ENCODE measurements at regions not wholly inside any gene's neighbourhood (a gene's known extent, or its start where the extent isn't known, plus 50 kb on each side); places are given as distances from the start of the nearest gene placed in this dataset.

- no CpG with 5 or more reads among the region's 2 CpGs for WGBS, 2 donors (ENCODE audit: extremely low coverage in 2 of 2, insufficient read length in 2 of 2, insufficient replicate concordance in 1 of 2)
- Histone ChIP-seq H3K27me3 (ENCODE audit: control insufficient read depth in 3 of 3, insufficient read depth in 3 of 3, low read depth in 1 of 3, low read length in 3 of 3) (no peaks in the 10 kb centered on the region), H3K9ac (ENCODE audit: low read depth, low read length, poor library complexity) (no peak overlapping the region), H4K91ac (ENCODE audit: low read depth, low read length, poor library complexity) (no peak overlapping the region), H4K8ac (ENCODE audit: low read depth, low read length) (no peak overlapping the region), H3K9me3 (replicated peaks in 1 of 2; ENCODE audit: control insufficient read depth in 2 of 2, insufficient read depth in 1 of 2, low read depth in 1 of 2, low read length in 2 of 2) (no peaks in the 10 kb centered on the region), H3K27ac (replicated peaks; ENCODE audit: low read length) (no peak overlapping the region), H2AK5ac (ENCODE audit: low read depth, low read length) (no peak overlapping the region), H2BK12ac (ENCODE audit: low read length) (no peak overlapping the region), H3K36me3 (replicated peaks in 1 of 2; ENCODE audit: control insufficient read depth in 2 of 2, insufficient read depth in 2 of 2, low read length in 2 of 2) (no peaks in the 10 kb centered on the region), H3K4me3 (ENCODE audit: low read length in 2 of 2) (no peak overlapping the region), H2BK15ac (ENCODE audit: low read length) (no peak overlapping the region), H3K4me2 (ENCODE audit: insufficient read depth, low read length, poor library complexity, severe bottlenecking) (no peak overlapping the region), H3K18ac (ENCODE audit: low read length) (no peak overlapping the region), H2BK5ac (ENCODE audit: low read length) (no peak overlapping the region), H3K4ac (ENCODE audit: low read length) (no peak overlapping the region), H2AFZ (ENCODE audit: low read length) (no peak overlapping the region), H3K14ac (ENCODE audit: low read length) (no peak overlapping the region), H3K79me1 (ENCODE audit: low read depth, low read length) (no peaks in the 10 kb centered on the region), H3K23ac (ENCODE audit: low read depth, low read length, poor library complexity) (no peak overlapping the region), H3K4me1 (ENCODE audit: control insufficient read depth in 2 of 2, insufficient read depth in 1 of 2, low read depth in 1 of 2, low read length in 2 of 2) (no peaks in the 10 kb centered on the region), H2BK120ac (ENCODE audit: low read depth, low read length) (no peak overlapping the region)
- no peak for DNase-seq (ENCODE audit: low spot score)
These were observed 1775.5 kb upstream of the CELF4 start for GRCh38 chr18:39341129-39341528.

GRCh38 chr18:39340418-39340817, 1774.8 kb upstream of the CELF4 start:
- no peaks in the 10 kb centered on the region for H3K4me1 ChIP-seq (ENCODE audit: control insufficient read depth in 2 of 2, insufficient read depth in 1 of 2, low read depth in 1 of 2, low read length in 2 of 2)
- no peak overlapping the region for H3K4me3 ChIP-seq (ENCODE audit: low read length in 2 of 2)
- no CpG with 5 or more reads among the region's 1 CpG for WGBS, 2 donors (ENCODE audit: extremely low coverage in 2 of 2, insufficient read length in 2 of 2, insufficient replicate concordance in 1 of 2)

GRCh38 chr18:39329496-39330275, 1764.1 kb upstream of the CELF4 start:
- no peak for DNase-seq (ENCODE audit: low spot score)
- Histone ChIP-seq H4K91ac (ENCODE audit: low read depth, low read length, poor library complexity) (no peak overlapping the region), H3K36me3 (replicated peaks in 1 of 2; ENCODE audit: control insufficient read depth in 2 of 2, insufficient read depth in 2 of 2, low read length in 2 of 2) (no peaks in the 10 kb centered on the region), H4K8ac (ENCODE audit: low read depth, low read length) (no peak overlapping the region), H3K14ac (ENCODE audit: low read length) (no peak overlapping the region), H2BK5ac (ENCODE audit: low read length) (no peak overlapping the region), H3K27me3 (ENCODE audit: control insufficient read depth in 3 of 3, insufficient read depth in 3 of 3, low read depth in 1 of 3, low read length in 3 of 3) (no peaks in the 10 kb centered on the region), H2BK15ac (ENCODE audit: low read length) (no peak overlapping the region), H3K4me3 (ENCODE audit: low read length in 2 of 2) (no peak overlapping the region), H3K9ac (ENCODE audit: low read depth, low read length, poor library complexity) (no peak overlapping the region), H3K4ac (ENCODE audit: low read length) (no peak overlapping the region), H2BK12ac (ENCODE audit: low read length) (no peak overlapping the region), H3K9me3 (replicated peaks in 1 of 2; ENCODE audit: control insufficient read depth in 2 of 2, insufficient read depth in 1 of 2, low read depth in 1 of 2, low read length in 2 of 2) (no peaks in the 10 kb centered on the region), H3K27ac (replicated peaks; ENCODE audit: low read length) (no peak overlapping the region), H2AFZ (ENCODE audit: low read length) (no peak overlapping the region), H3K4me2 (ENCODE audit: insufficient read depth, low read length, poor library complexity, severe bottlenecking) (no peak overlapping the region), H2BK120ac (ENCODE audit: low read depth, low read length) (no peak overlapping the region), H2AK5ac (ENCODE audit: low read depth, low read length) (no peak overlapping the region), H3K79me1 (ENCODE audit: low read depth, low read length) (no peaks in the 10 kb centered on the region), H3K4me1 (ENCODE audit: control insufficient read depth in 2 of 2, insufficient read depth in 1 of 2, low read depth in 1 of 2, low read length in 2 of 2) (peaks cover 0 to 3% of the 10 kb centered on the region in 2 donors), H3K23ac (ENCODE audit: low read depth, low read length, poor library complexity) (no peak overlapping the region), H3K18ac (ENCODE audit: low read length) (no peak overlapping the region)

More at GRCh38 chr18:39340418-39340817, 1774.8 kb upstream of the CELF4 start:
- no peaks in the 10 kb centered on the region for H3K9me3 ChIP-seq (replicated peaks in 1 of 2; ENCODE audit: control insufficient read depth in 2 of 2, insufficient read depth in 1 of 2, low read depth in 1 of 2, low read length in 2 of 2)
- H2AK5ac ChIP-seq (ENCODE audit: low read depth, low read length): no peak overlapping the region
- H3K27me3 ChIP-seq (ENCODE audit: control insufficient read depth in 3 of 3, insufficient read depth in 3 of 3, low read depth in 1 of 3, low read length in 3 of 3): no peaks in the 10 kb centered on the region
- H2AFZ ChIP-seq (ENCODE audit: low read length): no peak overlapping the region
- H3K14ac ChIP-seq (ENCODE audit: low read length): no peak overlapping the region
- no peak overlapping the region for H3K18ac ChIP-seq (ENCODE audit: low read length)
- H4K8ac ChIP-seq (ENCODE audit: low read depth, low read length): no peak overlapping the region
- H2BK15ac ChIP-seq (ENCODE audit: low read length): no peak overlapping the region
- no peak overlapping the region for H3K4me2 ChIP-seq (ENCODE audit: insufficient read depth, low read length, poor library complexity, severe bottlenecking)
- no peaks in the 10 kb centered on the region for H3K36me3 ChIP-seq (replicated peaks in 1 of 2; ENCODE audit: control insufficient read depth in 2 of 2, insufficient read depth in 2 of 2, low read length in 2 of 2)
- no peak overlapping the region for H2BK120ac ChIP-seq (ENCODE audit: low read depth, low read length)
- no peak overlapping the region for H4K91ac ChIP-seq (ENCODE audit: low read depth, low read length, poor library complexity)
- H3K9ac ChIP-seq (ENCODE audit: low read depth, low read length, poor library complexity): no peak overlapping the region
- H3K4ac ChIP-seq (ENCODE audit: low read length): no peak overlapping the region
- H2BK12ac ChIP-seq (ENCODE audit: low read length): no peak overlapping the region
- no peak overlapping the region for H2BK5ac ChIP-seq (ENCODE audit: low read length)
- no peak overlapping the region for H3K23ac ChIP-seq (ENCODE audit: low read depth, low read length, poor library complexity)
- H3K27ac ChIP-seq (replicated peaks; ENCODE audit: low read length): no peak overlapping the region
- DNase-seq (ENCODE audit: low spot score): no peak
- no peaks in the 10 kb centered on the region for H3K79me1 ChIP-seq (ENCODE audit: low read depth, low read length)

- no peaks in the 10 kb centered on the region for H3K27me3 ChIP-seq (ENCODE audit: control insufficient read depth in 3 of 3, insufficient read depth in 3 of 3, low read depth in 1 of 3, low read length in 3 of 3)
- H3K9me3 ChIP-seq (replicated peaks in 1 of 2; ENCODE audit: control insufficient read depth in 2 of 2, insufficient read depth in 1 of 2, low read depth in 1 of 2, low read length in 2 of 2): no peaks in the 10 kb centered on the region
- H3K27ac ChIP-seq (replicated peaks; ENCODE audit: low read length): no peak overlapping the region
- DNase-seq (ENCODE audit: low spot score): no peak
- no peak overlapping the region for H3K14ac ChIP-seq (ENCODE audit: low read length)
- H3K9ac ChIP-seq (ENCODE audit: low read depth, low read length, poor library complexity): no peak overlapping the region
- no peak overlapping the region for H3K4ac ChIP-seq (ENCODE audit: low read length)
- H4K8ac ChIP-seq (ENCODE audit: low read depth, low read length): no peak overlapping the region
- no peak overlapping the region for H4K91ac ChIP-seq (ENCODE audit: low read depth, low read length, poor library complexity)
- H2BK12ac ChIP-seq (ENCODE audit: low read length): no peak overlapping the region
- H3K4me1 ChIP-seq (ENCODE audit: control insufficient read depth in 2 of 2, insufficient read depth in 1 of 2, low read depth in 1 of 2, low read length in 2 of 2): peaks cover 0 to 3% of the 10 kb centered on the region in 2 donors
- H3K4me2 ChIP-seq (ENCODE audit: insufficient read depth, low read length, poor library complexity, severe bottlenecking): no peak overlapping the region
- WGBS, 2 donors (ENCODE audit: extremely low coverage in 2 of 2, insufficient read length in 2 of 2, insufficient replicate concordance in 1 of 2): no CpG with 5 or more reads among the region's 2 CpGs
- no peaks in the 10 kb centered on the region for H3K36me3 ChIP-seq (replicated peaks in 1 of 2; ENCODE audit: control insufficient read depth in 2 of 2, insufficient read depth in 2 of 2, low read length in 2 of 2)
- H2AFZ ChIP-seq (ENCODE audit: low read length): no peak overlapping the region
- H2BK15ac ChIP-seq (ENCODE audit: low read length): no peak overlapping the region
- H3K79me1 ChIP-seq (ENCODE audit: low read depth, low read length): no peaks in the 10 kb centered on the region
- H2AK5ac ChIP-seq (ENCODE audit: low read depth, low read length): no peak overlapping the region
- no peak overlapping the region for H3K4me3 ChIP-seq (ENCODE audit: low read length in 2 of 2)
- H2BK5ac ChIP-seq (ENCODE audit: low read length): no peak overlapping the region
- H3K23ac ChIP-seq (ENCODE audit: low read depth, low read length, poor library complexity): no peak overlapping the region
- H2BK120ac ChIP-seq (ENCODE audit: low read depth, low read length): no peak overlapping the region
- H3K18ac ChIP-seq (ENCODE audit: low read length): no peak overlapping the region
These were observed 1761.2 kb upstream of the CELF4 start for GRCh38 chr18:39326772-39327171.

All from neuronal stem cell (in vitro differentiated cells).